KMS-11 (cell line): ENCODE measurements at regions not wholly inside any gene's neighbourhood (a gene's known extent, or its start where the extent isn't known, plus 50 kb on each side); places are given as distances from the start of the nearest gene placed in this dataset.

Source experiments
- H2AFZ ChIP-seq: fragments of 200-600 bp; sonication (generic); 2 replicates; pipeline ENCODE4 v1.6.1; 2016; ENCODE audit warnings: antibody characterized with exemption, mixed run types, low read depth
- H3K27ac ChIP-seq: fragments of 200-600 bp; sonication (generic); 2 replicates; pipeline ENCODE4 v1.6.1; 2016; ENCODE audit warnings: mild to moderate bottlenecking, mixed run types
- H3K27me3 ChIP-seq: fragments of 200-600 bp; sonication (generic); 2 replicates; pipeline ENCODE4 v1.6.1; 2017; ENCODE audit warnings: mild to moderate bottlenecking, low read depth, mixed run types, moderate library complexity; ENCODE audit not compliant: insufficient read depth
- H3K36me3 ChIP-seq: fragments of 200-600 bp; sonication (generic); 2 replicates; pipeline ENCODE4 v1.6.1; 2017; ENCODE audit warnings: mild to moderate bottlenecking, mixed run types; ENCODE audit not compliant: insufficient read depth
- H3K4me1 ChIP-seq: fragments of 200-600 bp; sonication (generic); 2 replicates; pipeline ENCODE4 v1.6.1; 2016; ENCODE audit warnings: mild to moderate bottlenecking, low read depth, mixed run types; ENCODE audit not compliant: poor library complexity, severe bottlenecking
- H3K4me2 ChIP-seq: fragments of 200-600 bp; sonication (generic); 2 replicates; pipeline ENCODE4 v1.7.0; 2016; ENCODE audit warnings: mild to moderate bottlenecking, mixed run types
- H3K4me3 ChIP-seq: fragments of 200-600 bp; sonication (generic); IDR thresholded peaks from 2 replicates; pipeline ENCODE4 v1.6.1; 2017; ENCODE audit warnings: low read depth, low read length, mixed read lengths; ENCODE audit not compliant: insufficient read depth
- H3K79me2 ChIP-seq: fragments of 200-600 bp; sonication (generic); 2 replicates; pipeline ENCODE4 v1.6.1; 2016; ENCODE audit warnings: low read depth, mixed run types; ENCODE audit not compliant: insufficient read depth
- H3K9ac ChIP-seq: fragments of 200-600 bp; sonication (generic); 2 replicates; pipeline ENCODE4 v1.6.1; 2016; ENCODE audit warnings: mild to moderate bottlenecking, mixed run types
- H4K20me1 ChIP-seq: fragments of 200-600 bp; sonication (generic); 2 replicates; pipeline ENCODE4 v1.6.1; 2016; ENCODE audit warnings: mild to moderate bottlenecking, mixed run types; ENCODE audit not compliant: insufficient read depth
- CTCF ChIP-seq: fragments of 200-600 bp; sonication (generic); conservative IDR thresholded peaks from 2 replicates; pipeline ENCODE4 v1.6.1; 2017; ENCODE audit warnings: low read depth, mild to moderate bottlenecking, antibody characterized with exemption, low read length, moderate library complexity, mixed read lengths

GRCh38 chr7:41573862-41574261, 129.0 kb downstream of the INHBA start:
- H3K36me3 ChIP-seq = no peaks in the 10 kb centered on the region
- no peak overlapping the region for H3K4me3 ChIP-seq
- no peaks in the 10 kb centered on the region for H3K79me2 ChIP-seq
- no peak overlapping the region for H2AFZ ChIP-seq
- no peaks in the 10 kb centered on the region for H4K20me1 ChIP-seq
- H3K9ac ChIP-seq = no peak overlapping the region
- TF ChIP-seq CTCF = no peak
- no peaks in the 10 kb centered on the region for H3K27me3 ChIP-seq
- H3K4me1 ChIP-seq = no peaks in the 10 kb centered on the region
- no peak overlapping the region for H3K4me2 ChIP-seq
- no peak overlapping the region for H3K27ac ChIP-seq

- Histone ChIP-seq H4K20me1 (no peaks in the 10 kb centered on the region), H3K79me2 (no peaks in the 10 kb centered on the region), H3K4me1 (no peaks in the 10 kb centered on the region), H2AFZ (no peak overlapping the region), H3K4me2 (no peak overlapping the region), H3K36me3 (no peaks in the 10 kb centered on the region), H3K9ac (no peak overlapping the region), H3K4me3 (no peak overlapping the region), H3K27ac (no peak overlapping the region), H3K27me3 (no peaks in the 10 kb centered on the region)
- no peak for TF ChIP-seq CTCF
These were observed 129.4 kb downstream of the INHBA start for GRCh38 chr7:41573443-41573842.

GRCh38 chr7:41573015-41573414, 129.9 kb downstream of the INHBA start:
- H2AFZ ChIP-seq = no peak overlapping the region
- H3K9ac ChIP-seq = no peak overlapping the region
- no peak overlapping the region for H3K4me3 ChIP-seq
- H3K4me1 ChIP-seq = no peaks in the 10 kb centered on the region
- H3K4me2 ChIP-seq = no peak overlapping the region
- H4K20me1 ChIP-seq = no peaks in the 10 kb centered on the region
- no peaks in the 10 kb centered on the region for H3K27me3 ChIP-seq
- H3K36me3 ChIP-seq = no peaks in the 10 kb centered on the region
- TF ChIP-seq CTCF = no peak
- H3K79me2 ChIP-seq = no peaks in the 10 kb centered on the region
- H3K27ac ChIP-seq = no peak overlapping the region

- Histone ChIP-seq H3K9ac (no peak overlapping the region), H4K20me1 (no peaks in the 10 kb centered on the region), H2AFZ (no peak overlapping the region), H3K27me3 (no peaks in the 10 kb centered on the region), H3K27ac (no peak overlapping the region), H3K4me3 (no peak overlapping the region), H3K79me2 (no peaks in the 10 kb centered on the region), H3K4me1 (no peaks in the 10 kb centered on the region), H3K36me3 (no peaks in the 10 kb centered on the region), H3K4me2 (no peak overlapping the region)
- TF ChIP-seq CTCF = no peak
These were observed 131.3 kb downstream of the INHBA start for GRCh38 chr7:41571573-41571972.

GRCh38 chr7:41570766-41571165, 132.1 kb downstream of the INHBA start:
- Histone ChIP-seq H3K27ac (no peak overlapping the region), H3K36me3 (no peaks in the 10 kb centered on the region), H3K27me3 (no peaks in the 10 kb centered on the region), H3K4me3 (no peak overlapping the region), H4K20me1 (no peaks in the 10 kb centered on the region), H2AFZ (no peak overlapping the region), H3K79me2 (no peaks in the 10 kb centered on the region), H3K9ac (no peak overlapping the region), H3K4me1 (no peaks in the 10 kb centered on the region), H3K4me2 (no peak overlapping the region)
- TF ChIP-seq CTCF = no peak
